HepG2 (cell line): ENCODE measurements at regions not wholly inside any gene's neighbourhood (a gene's known extent, or its start where the extent isn't known, plus 50 kb on each side); places are given as distances from the start of the nearest gene placed in this dataset.
"Not testable (repeated sequence)": the region's sequence is repeated elsewhere in the genome, so short reads cannot be mapped to it uniquely, and the experiment has no call there.

ENCODE experiments used
- ATAC-seq: fragments of 200-7000 bp; cut with Tn5 transposase; 3 replicates; pipeline ENCODE4 v1.9.1; 2020; ENCODE audit warnings: mild to moderate bottlenecking, moderate library complexity
- BruUV-seq: library from RNA; stranded (reverse); fragments of 400-500 nt; replicated peaks from 2 replicates; lab custom pipeline; 2021; lab: Mats Ljungman, UMichigan
- CTCF ChIA-PET: fragments of 300-600 bp; formaldehyde crosslinking; extraction: SDS; loops from one replicate; lab custom pipeline; 2021; ENCODE audit warnings: low total read pairs, inconsistent platforms, low intra/inter-chr PET ratio; lab: Yijun Ruan, JAX
- POLR2A ChIA-PET: fragments of 350-600 bp; sonication (Branson Sonifier 250); formaldehyde crosslinking; loops from one replicate; lab custom pipeline; 2020; ENCODE audit warnings: antibody characterized with exemption, inconsistent platforms; lab: Yijun Ruan, JAX
- DNase-seq: peaks from one replicate; pipeline ENCODE4 v3.0.0-alpha.2; 2015; ENCODE audit warnings: low spot score
- FAIRE-seq: peaks from 3 replicates; lab custom pipeline; 2011; peaks lifted over from hg19 to GRCh38; lab: Jason Lieb, UNC
- H2AFZ ChIP-seq: one replicate; pipeline ENCODE4 v1.6.1; 2011; ENCODE audit warnings: low read length, inconsistent platforms
- H3K27ac ChIP-seq: fragments of 300-600 bp; 3 replicates; pipeline ENCODE4 v1.8.0; 2011; ENCODE audit warnings: mixed run types, mild to moderate bottlenecking, mixed read lengths, low read length, inconsistent platforms; ENCODE audit not compliant: insufficient read depth; ENCODE audit errors: extremely low read length
- H3K27me3 ChIP-seq, 2 experiments: fragments of 200-600 bp in 1 of 2; 2 replicates in 1 of 2; 3 replicates in 1 of 2; pipeline versions ENCODE4 v1.6.0 to v1.8.0; 2011; ENCODE audit warnings: low read length in 2 of 2, mild to moderate bottlenecking in 2 of 2, moderate library complexity in 2 of 2, inconsistent platforms in 1 of 2; ENCODE audit not compliant: insufficient read depth in 2 of 2, control insufficient read depth in 1 of 2
- H3K36me3 ChIP-seq, 2 experiments: fragments of 200-600 bp in 1 of 2; replicated peaks in 1 of 2; 2 replicates in 1 of 2; 3 replicates in 1 of 2; pipeline versions ENCODE4 v1.5.1 to v1.8.0; 2011; ENCODE audit warnings: low read length in 2 of 2, inconsistent platforms in 1 of 2; ENCODE audit not compliant: insufficient read depth in 2 of 2, control insufficient read depth in 1 of 2
- H3K4me1 ChIP-seq: 2 replicates; pipeline ENCODE4 v1.5.1; 2012; ENCODE audit warnings: low read length, inconsistent platforms; ENCODE audit not compliant: insufficient read depth
- H3K4me2 ChIP-seq: 2 replicates; pipeline ENCODE4 v1.6.0; 2011; ENCODE audit warnings: low read depth, low read length, inconsistent platforms
- H3K4me3 ChIP-seq, 3 experiments: fragments of 200-600 bp in 1 of 3; sonication (generic), shearing (Covaris generic) in 1 of 3; replicated peaks in 1 of 3; 2 replicates each; pipeline ENCODE4 v1.5.1; 2011 to 2016; ENCODE audit warnings: low read length in 3 of 3, inconsistent platforms in 2 of 3, low read depth in 2 of 3, mild to moderate bottlenecking in 2 of 3, control low read depth in 1 of 3, mixed read lengths in 1 of 3; ENCODE audit not compliant: insufficient read depth in 1 of 3
- H3K79me2 ChIP-seq: one replicate; pipeline ENCODE4 v1.6.1; 2011; ENCODE audit warnings: low read length, inconsistent platforms; ENCODE audit not compliant: insufficient read depth
- H3K9ac ChIP-seq: 2 replicates; pipeline ENCODE4 v1.6.0; 2011; ENCODE audit warnings: mild to moderate bottlenecking, low read depth, low read length, inconsistent platforms; ENCODE audit not compliant: insufficient read depth
- H3K9me3 ChIP-seq: 2 replicates; pipeline ENCODE4 v1.5.1; 2012; ENCODE audit warnings: mild to moderate bottlenecking, low read length
- H4K20me1 ChIP-seq: 2 replicates; pipeline ENCODE4 v1.6.0; 2011; ENCODE audit warnings: inconsistent platforms, mild to moderate bottlenecking, low read length, moderate library complexity; ENCODE audit not compliant: insufficient read depth
- CBX1 ChIP-seq: IDR thresholded peaks from one replicate; pipeline ENCODE4 v1.6.1; 2016; ENCODE audit warnings: antibody characterized with exemption, low read depth
- HES4 ChIP-seq: sonication (generic); formaldehyde crosslinking; IDR thresholded peaks from 2 replicates; pipeline ENCODE4 v1.9.0; 2021; ENCODE audit warnings: mild to moderate bottlenecking, missing genetic modification reagents, borderline replicate concordance
- KDM3A ChIP-seq: IDR thresholded peaks from 2 replicates; pipeline ENCODE4 v1.6.1; 2018; ENCODE audit warnings: low read depth, missing compliant biosample characterization
- MIER3 ChIP-seq: IDR thresholded peaks from 2 replicates; pipeline ENCODE4 v1.6.1; 2016; ENCODE audit warnings: missing compliant biosample characterization, borderline replicate concordance
- TCF7L2 ChIP-seq: IDR thresholded peaks from 2 replicates; pipeline ENCODE4 v1.6.1; 2011; ENCODE audit warnings: mild to moderate bottlenecking, low read depth, low read length, moderate library complexity
- ZNF333 ChIP-seq: sonication (generic); formaldehyde crosslinking; IDR thresholded peaks from 2 replicates; pipeline ENCODE4 v1.4.0; 2020; ENCODE audit warnings: mild to moderate bottlenecking, missing genetic modification reagents, borderline replicate concordance
- ZSCAN21 ChIP-seq: sonication (generic); formaldehyde crosslinking; IDR thresholded peaks from 2 replicates; pipeline ENCODE4 v1.8.0; 2022; ENCODE audit warnings: mild to moderate bottlenecking, missing genetic modification reagents, moderate library complexity, borderline replicate concordance
- WGBS: methylation state at CpG from one replicate; pipeline ENCODE4 v1.1.6; 2017; ENCODE audit warnings: low lambda C conversion rate; 5-methylcytosine and 5-hydroxymethylcytosine counted together
- in situ Hi-C: cut with HindIII; loops from 2 replicates; pipeline ENCODE4 v1.10.0; 2017; ENCODE audit warnings: low pct_unique_long_range_greater_than_20kb; ENCODE audit not compliant: extremely low pct_ligation_motif_present
- intact Hi-C: fragments of 100-400 bp; cut with micrococcal nuclease; formaldehyde crosslinking; loops from one replicate; pipeline ENCODE4 v1.10.0; 2022; ENCODE audit not compliant: unreplicated experiment
- TF ChIP-seq, protein P1 (sequence below): sonication (generic); formaldehyde crosslinking; IDR thresholded peaks from 2 replicates; pipeline ENCODE4 v1.5.0; 2020; ENCODE audit warnings: mild to moderate bottlenecking, missing genetic modification reagents, borderline replicate concordance

DNA sequence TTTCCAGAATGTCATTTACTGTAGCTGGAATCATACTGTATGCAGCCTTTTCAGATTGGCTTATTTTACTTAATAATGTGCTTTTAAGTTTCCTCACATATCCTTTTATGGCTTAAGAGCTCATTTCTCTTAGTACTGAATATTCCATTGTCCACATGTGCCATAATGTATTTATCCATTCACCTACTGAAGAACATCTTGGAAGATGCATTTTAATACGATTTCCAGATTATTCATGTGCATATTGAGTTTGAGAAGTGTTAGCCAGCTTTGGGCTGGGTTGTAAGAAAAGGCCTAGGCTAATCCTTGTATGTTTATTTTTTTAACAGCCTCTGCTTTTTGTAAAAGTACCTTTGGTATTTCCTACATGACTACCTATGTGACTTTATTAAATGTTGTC, 109.3 kb upstream of the MDFIC start (continued):
- TF ChIP-seq, protein P1, sequence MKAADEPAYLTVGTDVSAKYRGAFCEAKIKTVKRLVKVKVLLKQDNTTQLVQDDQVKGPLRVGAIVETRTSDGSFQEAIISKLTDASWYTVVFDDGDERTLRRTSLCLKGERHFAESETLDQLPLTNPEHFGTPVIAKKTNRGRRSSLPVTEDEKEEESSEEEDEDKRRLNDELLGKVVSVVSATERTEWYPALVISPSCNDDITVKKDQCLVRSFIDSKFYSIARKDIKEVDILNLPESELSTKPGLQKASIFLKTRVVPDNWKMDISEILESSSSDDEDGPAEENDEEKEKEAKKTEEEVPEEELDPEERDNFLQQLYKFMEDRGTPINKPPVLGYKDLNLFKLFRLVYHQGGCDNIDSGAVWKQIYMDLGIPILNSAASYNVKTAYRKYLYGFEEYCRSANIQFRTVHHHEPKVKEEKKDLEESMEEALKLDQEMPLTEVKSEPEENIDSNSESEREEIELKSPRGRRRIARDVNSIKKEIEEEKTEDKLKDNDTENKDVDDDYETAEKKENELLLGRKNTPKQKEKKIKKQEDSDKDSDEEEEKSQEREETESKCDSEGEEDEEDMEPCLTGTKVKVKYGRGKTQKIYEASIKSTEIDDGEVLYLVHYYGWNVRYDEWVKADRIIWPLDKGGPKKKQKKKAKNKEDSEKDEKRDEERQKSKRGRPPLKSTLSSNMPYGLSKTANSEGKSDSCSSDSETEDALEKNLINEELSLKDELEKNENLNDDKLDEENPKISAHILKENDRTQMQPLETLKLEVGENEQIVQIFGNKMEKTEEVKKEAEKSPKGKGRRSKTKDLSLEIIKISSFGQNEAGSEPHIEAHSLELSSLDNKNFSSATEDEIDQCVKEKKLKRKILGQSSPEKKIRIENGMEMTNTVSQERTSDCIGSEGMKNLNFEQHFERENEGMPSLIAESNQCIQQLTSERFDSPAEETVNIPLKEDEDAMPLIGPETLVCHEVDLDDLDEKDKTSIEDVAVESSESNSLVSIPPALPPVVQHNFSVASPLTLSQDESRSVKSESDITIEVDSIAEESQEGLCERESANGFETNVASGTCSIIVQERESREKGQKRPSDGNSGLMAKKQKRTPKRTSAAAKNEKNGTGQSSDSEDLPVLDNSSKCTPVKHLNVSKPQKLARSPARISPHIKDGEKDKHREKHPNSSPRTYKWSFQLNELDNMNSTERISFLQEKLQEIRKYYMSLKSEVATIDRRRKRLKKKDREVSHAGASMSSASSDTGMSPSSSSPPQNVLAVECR: no peak
- TF ChIP-seq ZNF333 (CRISPR knock-in tag): no peak
- no peak for TF ChIP-seq CBX1
- no peak for TF ChIP-seq ZSCAN21 (CRISPR knock-in tag)
- no peak for TF ChIP-seq MIER3 (CRISPR knock-in tag)

DNA sequence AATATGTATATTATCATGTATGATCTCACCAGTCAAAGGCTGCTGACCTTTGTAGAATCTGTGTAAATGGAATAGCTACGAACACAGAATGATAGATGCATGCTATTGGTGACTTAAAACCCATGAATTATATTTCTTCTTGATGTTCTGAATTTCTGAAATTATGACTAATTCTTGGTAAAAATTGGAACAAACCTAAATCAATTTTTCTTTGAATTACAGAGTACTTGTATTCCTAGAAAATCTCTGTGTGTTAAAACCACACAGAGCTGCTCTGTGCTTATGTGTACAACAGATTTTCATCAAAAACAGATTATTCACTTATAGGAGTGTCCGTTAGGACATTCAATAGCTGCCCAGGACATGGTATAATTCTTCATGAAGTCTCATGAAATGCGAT, 108.3 kb upstream of the MDFIC start:
- ChIA-PET CTCF (no interaction called here), POLR2A (no interaction called here)
- no peaks in the 10 kb centered on the region for H3K36me3 ChIP-seq
- H3K79me2 ChIP-seq: no peaks in the 10 kb centered on the region
- TF ChIP-seq KDM3A (CRISPR knock-in tag) (no peak), TCF7L2 (no peak), HES4 (CRISPR knock-in tag) (no peak)
- no peak overlapping the region for H3K4me3 ChIP-seq
- in situ Hi-C loops (no loop called here), intact Hi-C loops (no loop called here)
- H3K27me3 ChIP-seq: no peaks in the 10 kb centered on the region
- no peak overlapping the region for H3K4me2 ChIP-seq
- H3K4me1 ChIP-seq: no peaks in the 10 kb centered on the region
- 1% methylated on average over 3 of the region's 3 CpGs for WGBS
- ATAC-seq (no peak), FAIRE-seq (no peak), DNase-seq (no peak)
- no peaks in the 10 kb centered on the region for H4K20me1 ChIP-seq
- H3K9ac ChIP-seq: no peak overlapping the region
- H2AFZ ChIP-seq: no peak overlapping the region
- no TSS peak for BruUV-seq
- H3K27ac ChIP-seq: no peak overlapping the region
- no peaks in the 10 kb centered on the region for H3K9me3 ChIP-seq

DNA sequence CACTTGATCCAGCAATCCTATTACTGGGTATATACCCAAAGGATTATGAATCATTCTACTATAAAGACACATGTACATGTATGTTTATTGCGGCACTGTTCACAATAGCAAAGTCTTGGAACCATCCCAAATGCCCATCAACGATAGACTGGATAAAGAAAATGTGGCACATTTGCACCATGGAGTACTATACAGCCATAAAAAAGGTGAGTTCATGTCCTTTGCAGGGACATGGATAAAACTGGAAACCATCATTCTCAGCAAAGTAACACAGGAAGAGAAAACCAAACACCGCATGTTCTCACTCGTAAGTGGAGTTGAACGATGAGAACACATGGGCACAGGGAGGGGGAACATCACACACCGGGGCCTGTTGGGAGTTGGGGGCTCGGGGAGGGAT, 104.9 kb upstream of the MDFIC start:
- H3K9ac ChIP-seq, H3K36me3 ChIP-seq, intact Hi-C loops, CTCF ChIA-PET, H3K4me2 ChIP-seq, BruUV-seq, H3K4me3 ChIP-seq, DNase-seq, H3K4me1 ChIP-seq, H2AFZ ChIP-seq, FAIRE-seq, H3K27me3 ChIP-seq, H4K20me1 ChIP-seq, H3K27ac ChIP-seq, POLR2A ChIA-PET, ATAC-seq, in situ Hi-C loops, H3K79me2 ChIP-seq, H3K9me3 ChIP-seq: not testable (repeated sequence)
- 36% methylated on average over 7 of the region's 7 CpGs for WGBS
